CD14-positive monocyte (primary cell): ENCODE measurements at regions not wholly inside any gene's neighbourhood (a gene's known extent, or its start where the extent isn't known, plus 50 kb on each side); places are given as distances from the start of the nearest gene placed in this dataset.

ENCODE experiments used
- DNase-seq, 3 donors: peaks; one replicate each; pipeline ENCODE4 v3.0.0-alpha.2; 2011 to 2022
- H2AFZ ChIP-seq: 2 replicates; pipeline ENCODE4 v1.6.0; 2012; ENCODE audit warnings: mild to moderate bottlenecking, low read depth, low read length, inconsistent platforms; ENCODE audit not compliant: insufficient read depth, poor library complexity, severe bottlenecking
- H3K27ac ChIP-seq, 2 donors: 1 replicate in 1 of 2; 2 replicates in 1 of 2; pipeline ENCODE4 v1.5.1; 2012 to 2013; ENCODE audit warnings: low read length in 2 of 2, control low read depth in 1 of 2, inconsistent platforms in 1 of 2, low read depth in 1 of 2, mild to moderate bottlenecking in 1 of 2
- H3K27me3 ChIP-seq, 2 donors: one replicate each; pipeline versions ENCODE4 v1.6.0 to v1.6.1; 2011 to 2013; ENCODE audit warnings: low read length in 2 of 2; ENCODE audit not compliant: control insufficient read depth in 2 of 2, insufficient read depth in 2 of 2
- H3K36me3 ChIP-seq, 2 donors: replicated peaks in 1 of 2; 1 replicate in 1 of 2; 2 replicates in 1 of 2; pipeline versions ENCODE4 v1.5.1 to v1.6.1; 2012 to 2013; ENCODE audit warnings: low read length in 2 of 2, control low read depth in 1 of 2, inconsistent platforms in 1 of 2, mild to moderate bottlenecking in 1 of 2; ENCODE audit not compliant: insufficient read depth in 2 of 2, control insufficient read depth in 1 of 2
- H3K4me1 ChIP-seq, 2 donors: 1 replicate in 1 of 2; 2 replicates in 1 of 2; pipeline versions ENCODE4 v1.5.1 to v1.6.1; 2012 to 2013; ENCODE audit warnings: low read length in 2 of 2, control low read depth in 1 of 2, inconsistent platforms in 1 of 2, mild to moderate bottlenecking in 1 of 2, moderate library complexity in 1 of 2; ENCODE audit not compliant: insufficient read depth in 2 of 2, control insufficient read depth in 1 of 2
- H3K4me2 ChIP-seq: replicated peaks from 2 replicates; pipeline ENCODE3; 2012; ENCODE audit warnings: low read length, moderate library complexity, mild to moderate bottlenecking; ENCODE audit not compliant: poor library complexity, severe bottlenecking; ENCODE audit errors: extremely low read depth
- H3K4me3 ChIP-seq, 3 experiments: fragments of 200-600 bp in 1 of 3; sonication (generic) in 1 of 3; replicated peaks in 1 of 3; 1 replicate in 2 of 3; 2 replicates in 1 of 3; pipeline ENCODE4 v1.5.1; 2011 to 2013; ENCODE audit warnings: low read length in 3 of 3, mild to moderate bottlenecking in 3 of 3, control low read depth in 2 of 3, low read depth in 2 of 3, inconsistent platforms in 1 of 3, moderate library complexity in 1 of 3
- H3K79me2 ChIP-seq: 2 replicates; pipeline ENCODE4 v1.6.0; 2012; ENCODE audit warnings: mild to moderate bottlenecking, control low read depth, inconsistent platforms, low read length, moderate library complexity; ENCODE audit not compliant: insufficient read depth
- H3K9ac ChIP-seq: 2 replicates; pipeline ENCODE4 v1.6.0; 2017; ENCODE audit warnings: low read length, mild to moderate bottlenecking; ENCODE audit not compliant: insufficient read depth, poor library complexity, severe bottlenecking
- H3K9me3 ChIP-seq, 2 donors: replicated peaks in 1 of 2; 1 replicate in 1 of 2; 2 replicates in 1 of 2; pipeline versions ENCODE4 v1.5.1 to v1.6.1; 2012 to 2013; ENCODE audit warnings: low read length in 2 of 2, control low read depth in 1 of 2; ENCODE audit not compliant: control insufficient read depth in 1 of 2, insufficient read depth in 1 of 2
- H4K20me1 ChIP-seq: 2 replicates; pipeline ENCODE4 v1.6.0; 2012; ENCODE audit warnings: mild to moderate bottlenecking, low read length, control low read depth, moderate library complexity; ENCODE audit not compliant: insufficient read depth
- H3K27ac Mint-ChIP-seq, 7 donors: one replicate each; pipeline ENCODE4 v1.8.0; 2020; ENCODE audit warnings: mild to moderate bottlenecking in 7 of 7, mixed read lengths in 7 of 7, moderate library complexity in 6 of 7, inconsistent platforms in 2 of 7
- H3K27me3 Mint-ChIP-seq, 3 donors: one replicate each; pipeline ENCODE4 v1.8.0; 2021 to 2022; ENCODE audit warnings: low read depth in 3 of 3, mild to moderate bottlenecking in 3 of 3, mixed read lengths in 3 of 3, moderate library complexity in 3 of 3, inconsistent platforms in 1 of 3
- H3K36me3 Mint-ChIP-seq, 2 donors: one replicate each; pipeline ENCODE4 v1.8.0; 2020; ENCODE audit warnings: mixed read lengths in 2 of 2, inconsistent platforms in 1 of 2, mild to moderate bottlenecking in 1 of 2
- H3K4me1 Mint-ChIP-seq: one replicate; pipeline ENCODE4 v1.8.0; 2020; ENCODE audit warnings: mild to moderate bottlenecking, mixed read lengths
- H3K4me3 Mint-ChIP-seq, 2 donors: one replicate each; pipeline ENCODE4 v1.8.0; 2020; ENCODE audit warnings: mild to moderate bottlenecking in 2 of 2, mixed read lengths in 2 of 2, moderate library complexity in 1 of 2
- H3K9me3 Mint-ChIP-seq, 7 donors: one replicate each; pipeline ENCODE4 v1.8.0; 2020 to 2022; ENCODE audit warnings: mixed read lengths in 7 of 7, mild to moderate bottlenecking in 6 of 7, moderate library complexity in 6 of 7, inconsistent platforms in 2 of 7
- CTCF ChIP-seq: fragments of 200-600 bp; IDR thresholded peaks from one replicate; pipeline ENCODE4 v1.8.0; 2022; ENCODE audit warnings: antibody characterized with exemption, mild to moderate bottlenecking
- WGBS: methylation state at CpG from one replicate; pipeline ENCODE4 v1.1.5; 2013; ENCODE audit warnings: missing lambda C conversion rate; ENCODE audit not compliant: insufficient coverage; 5-methylcytosine and 5-hydroxymethylcytosine counted together
- intact Hi-C, 2 donors: fragments of 100-400 bp; cut with micrococcal nuclease; formaldehyde crosslinking; loops; one replicate each; pipeline versions ENCODE4 v1.15.0 to v1.15.1; 2023

- Histone ChIP-seq H3K9me3 (peaks cover 5 to 8% of the 10 kb centered on the region in 2 donors), H3K4me3 (no peak overlapping the region), H3K36me3 (no peaks in the 10 kb centered on the region), H3K79me2 (no peaks in the 10 kb centered on the region), H4K20me1 (no peaks in the 10 kb centered on the region), H3K27ac (no peak overlapping the region), H3K27me3 (no peaks in the 10 kb centered on the region), H3K4me2 (no peak overlapping the region), H3K9ac (no peak overlapping the region), H2AFZ (no peak overlapping the region), H3K4me1 (no peaks in the 10 kb centered on the region)
- H3K4me3 Mint-ChIP-seq = no peak overlapping the region
- intact Hi-C loops = no loop called here
- no peak for DNase-seq
- no CpG with 5 or more reads among the region's 3 CpGs for WGBS
- TF ChIP-seq CTCF = no peak
- no peaks in the 10 kb centered on the region for H3K27me3 Mint-ChIP-seq
- H3K36me3 Mint-ChIP-seq = no peaks in the 10 kb centered on the region
- no peak overlapping the region for H3K27ac Mint-ChIP-seq
- H3K9me3 Mint-ChIP-seq = peaks cover 4 to 11% (median 7%) of the 10 kb centered on the region in 7 donors
- H3K4me1 Mint-ChIP-seq = no peaks in the 10 kb centered on the region
Observed at GRCh38 chr2:221123396-221123795, 448.7 kb downstream of the EPHA4 start.

DNA sequence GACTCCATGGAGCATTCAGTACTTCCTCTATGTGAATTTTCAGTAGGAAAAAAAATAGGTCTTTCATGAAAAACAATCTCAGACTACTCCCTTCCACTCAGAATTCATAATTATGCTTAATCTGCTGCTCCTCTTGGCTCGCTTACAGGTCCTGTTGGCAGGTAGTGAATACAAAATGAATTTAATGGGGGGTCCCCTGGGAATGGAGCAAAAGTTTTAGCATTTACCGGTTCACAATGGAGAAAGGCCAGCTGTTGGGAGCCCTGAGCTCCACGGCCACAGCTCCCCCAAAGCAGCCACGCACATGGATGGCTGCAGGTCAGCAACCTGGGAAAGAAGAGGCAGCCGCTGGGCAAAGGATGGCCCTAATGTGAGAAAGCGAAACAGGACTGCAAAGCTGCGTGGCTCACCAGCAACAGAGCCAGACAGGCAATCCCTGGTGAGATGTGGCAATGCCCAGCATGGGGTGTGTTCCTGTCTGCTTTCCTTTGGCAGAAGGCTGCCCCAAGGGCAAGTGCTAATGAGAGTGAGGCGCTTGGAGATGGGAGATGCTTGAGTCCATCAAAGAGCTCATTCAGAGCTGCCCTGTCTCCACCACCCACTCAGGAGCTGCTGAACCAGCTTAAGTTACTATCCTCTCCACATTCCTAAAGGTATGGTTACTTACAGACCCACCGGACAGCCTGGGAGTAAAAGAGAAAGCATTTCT is 447.4 kb downstream of the EPHA4 start:
- intact Hi-C loops = no loop called here
- no peak for DNase-seq
- Mint-ChIP-seq H3K4me3 (no peak overlapping the region), H3K27me3 (no peaks in the 10 kb centered on the region), H3K36me3 (no peaks in the 10 kb centered on the region), H3K4me1 (no peaks in the 10 kb centered on the region), H3K9me3 (peaks cover 7 to 16% (median 9%) of the 10 kb centered on the region in 7 donors), H3K27ac (no peak overlapping the region)
- Histone ChIP-seq H3K27me3 (no peaks in the 10 kb centered on the region), H3K36me3 (no peaks in the 10 kb centered on the region), H3K4me3 (no peak overlapping the region), H3K9ac (no peak overlapping the region), H3K27ac (no peak overlapping the region), H3K9me3 (peaks cover 5 to 8% of the 10 kb centered on the region in 2 donors), H3K4me2 (no peak overlapping the region), H3K79me2 (no peaks in the 10 kb centered on the region), H3K4me1 (no peaks in the 10 kb centered on the region), H4K20me1 (no peaks in the 10 kb centered on the region), H2AFZ (no peak overlapping the region)
- no peak for TF ChIP-seq CTCF
- 97% methylated on average over 6 of the region's 9 CpGs for WGBS
